SIG-M5 treated with dmso at 0.1 percent for 504 hours (cell line): ENCODE measurements at regions not wholly inside any gene's neighbourhood (a gene's known extent, or its start where the extent isn't known, plus 50 kb on each side); places are given as distances from the start of the nearest gene placed in this dataset.
"Not testable (repeated sequence)": the region's sequence is repeated elsewhere in the genome, so short reads cannot be mapped to it uniquely, and the experiment has no call there.

Experiments
- DNase-seq: peaks from one replicate; lab custom pipeline; 2025; ENCODE audit not compliant: unreplicated experiment; lab: John Stamatoyannopoulos, UW

- DNase-seq = not testable (repeated sequence)
Observed at GRCh38 chr13:86253497-86253896, 454.3 kb upstream of the SLITRK6 start.

GRCh38 chr13:86255820-86256219 is 456.6 kb upstream of the SLITRK6 start:
- DNase-seq = not testable (repeated sequence)

GRCh38 chr13:86269511-86269910 is 470.3 kb upstream of the SLITRK6 start:
- no peak for DNase-seq

- DNase-seq = no peak
Observed at GRCh38 chr13:86282442-86282841, 483.2 kb upstream of the SLITRK6 start.

GRCh38 chr13:86283031-86283430 is 483.8 kb upstream of the SLITRK6 start:
- DNase-seq = no peak

- DNase-seq = no peak
Observed at GRCh38 chr13:86298725-86299124, 499.5 kb upstream of the SLITRK6 start.

- DNase-seq = no peak
Observed at GRCh38 chr13:86299128-86299527, 499.9 kb upstream of the SLITRK6 start.

- DNase-seq = no peak
Observed at GRCh38 chr13:86309881-86310280, 510.7 kb upstream of the SLITRK6 start.

- DNase-seq = no peak
Observed at GRCh38 chr13:86313421-86313820, 514.2 kb upstream of the SLITRK6 start.

GRCh38 chr13:86318450-86318849 is 519.2 kb upstream of the SLITRK6 start:
- DNase-seq = no peak

- no peak for DNase-seq
Observed at GRCh38 chr13:86324191-86324590, 525.0 kb upstream of the SLITRK6 start.

- no peak for DNase-seq
Observed at GRCh38 chr13:86355301-86355700, 556.1 kb upstream of the SLITRK6 start.

GRCh38 chr13:86357106-86357505 is 557.9 kb upstream of the SLITRK6 start:
- DNase-seq = no peak

- not testable (repeated sequence) for DNase-seq
Observed at GRCh38 chr13:86363749-86364148, 564.5 kb upstream of the SLITRK6 start.

GRCh38 chr13:86368924-86369323 is 569.7 kb upstream of the SLITRK6 start:
- DNase-seq = no peak

- DNase-seq = no peak
Observed at GRCh38 chr13:86377451-86377850, 578.2 kb upstream of the SLITRK6 start.

- DNase-seq = no peak
Observed at GRCh38 chr13:86378628-86379027, 579.4 kb upstream of the SLITRK6 start.

- no peak for DNase-seq
Observed at GRCh38 chr13:86383151-86383550, 583.9 kb upstream of the SLITRK6 start.

- DNase-seq = no peak
Observed at GRCh38 chr13:86383561-86383960, 584.3 kb upstream of the SLITRK6 start.

- DNase-seq = no peak
Observed at GRCh38 chr13:86397635-86398034, 598.4 kb upstream of the SLITRK6 start.

GRCh38 chr13:86399572-86399971 is 600.4 kb upstream of the SLITRK6 start:
- no peak for DNase-seq

- no peak for DNase-seq
Observed at GRCh38 chr13:86402500-86402899, 603.3 kb upstream of the SLITRK6 start.

- DNase-seq = no peak
Observed at GRCh38 chr13:86403181-86403580, 604.0 kb upstream of the SLITRK6 start.
